GM12873 (cell line): ENCODE measurements at regions not wholly inside any gene's neighbourhood (a gene's known extent, or its start where the extent isn't known, plus 50 kb on each side); places are given as distances from the start of the nearest gene placed in this dataset.

Experiments used
- CTCF ChIP-seq: IDR thresholded peaks from 2 replicates; pipeline ENCODE4 v1.5.1; 2012; ENCODE audit warnings: low read depth, mild to moderate bottlenecking, moderate library complexity, low read length, control low read depth; ENCODE audit not compliant: insufficient read depth; ENCODE audit errors: missing control alignments

GRCh38 chr1:55547405-55547804 is 332.2 kb upstream of the USP24 start:
- no peak for TF ChIP-seq CTCF

GRCh38 chr1:55546553-55546952 is 331.4 kb upstream of the USP24 start:
- TF ChIP-seq CTCF = no peak

GRCh38 chr1:55544826-55545225 is 329.7 kb upstream of the USP24 start:
- no peak for TF ChIP-seq CTCF

GRCh38 chr1:55542901-55543504 is 327.8 kb upstream of the USP24 start:
- no peak for TF ChIP-seq CTCF

GRCh38 chr1:55541296-55541695 is 326.1 kb upstream of the USP24 start:
- no peak for TF ChIP-seq CTCF

GRCh38 chr1:55539652-55540512 is 324.7 kb upstream of the USP24 start:
- TF ChIP-seq CTCF = no peak

GRCh38 chr1:55538428-55538827 is 323.3 kb upstream of the USP24 start:
- TF ChIP-seq CTCF = no peak
